IMR-90 (cell line): ENCODE measurements at regions not wholly inside any gene's neighbourhood (a gene's known extent, or its start where the extent isn't known, plus 50 kb on each side); places are given as distances from the start of the nearest gene placed in this dataset.

Experiments used
- ATAC-seq: fragments of 200-7000 bp; cut with Tn5 transposase; 2 replicates; pipeline ENCODE4 v1.9.1; 2020; ENCODE audit warnings: low read depth, mild to moderate bottlenecking, moderate library complexity
- BruUV-seq: library from RNA; stranded (reverse); fragments of 400-500 nt; replicated peaks from 2 replicates; lab custom pipeline; 2021; lab: Mats Ljungman, UMichigan
- CTCF ChIA-PET: fragments of 300-600 bp; formaldehyde crosslinking; extraction: SDS; loops from one replicate; lab custom pipeline; 2021; ENCODE audit warnings: antibody characterized with exemption; lab: Yijun Ruan, JAX
- POLR2A ChIA-PET: fragments of 300-600 bp; sonication (Branson Sonifier 250); formaldehyde crosslinking; loops from one replicate; lab custom pipeline; 2022; ENCODE audit warnings: antibody characterized with exemption; ENCODE audit not compliant: unreplicated experiment; lab: Charles Lee
- DNase-seq: peaks from one replicate; pipeline ENCODE4 v3.0.0; 2013
- H2AFZ ChIP-seq: replicated peaks from 2 replicates; pipeline ENCODE3; 2013; ENCODE audit warnings: low read length, mild to moderate bottlenecking; ENCODE audit not compliant: poor library complexity
- H2AK5ac ChIP-seq: 2 replicates; pipeline ENCODE4 v1.6.1; 2013; ENCODE audit warnings: low read depth, low read length, inconsistent platforms
- H2AK9ac ChIP-seq: replicated peaks from 2 replicates; pipeline ENCODE3; 2013; ENCODE audit warnings: mild to moderate bottlenecking, low read depth, low read length, moderate library complexity; ENCODE audit not compliant: poor library complexity
- H2BK120ac ChIP-seq: 2 replicates; pipeline ENCODE4 v1.6.1; 2013; ENCODE audit warnings: low read depth, low read length, inconsistent platforms
- H2BK15ac ChIP-seq: 3 replicates; pipeline ENCODE4 v1.6.1; 2013; ENCODE audit warnings: low read depth, low read length, inconsistent platforms
- H2BK20ac ChIP-seq: 2 replicates; pipeline ENCODE4 v1.6.1; 2013; ENCODE audit warnings: low read depth, mild to moderate bottlenecking, inconsistent platforms, low read length, moderate library complexity
- H2BK5ac ChIP-seq: 2 replicates; pipeline ENCODE4 v1.6.1; 2013; ENCODE audit warnings: mild to moderate bottlenecking, low read depth, low read length, inconsistent platforms; ENCODE audit not compliant: poor library complexity, severe bottlenecking
- H3K14ac ChIP-seq: replicated peaks from 2 replicates; pipeline ENCODE4 v1.6.1; 2013; ENCODE audit warnings: low read depth, low read length, inconsistent platforms
- H3K18ac ChIP-seq: 2 replicates; pipeline ENCODE4 v1.6.1; 2013; ENCODE audit warnings: low read depth, low read length, control low read depth
- H3K23ac ChIP-seq: 2 replicates; pipeline ENCODE4 v1.6.1; 2013; ENCODE audit warnings: low read depth, low read length, inconsistent platforms
- H3K27ac ChIP-seq: 2 replicates; pipeline ENCODE4 v1.5.1; 2013; ENCODE audit warnings: mild to moderate bottlenecking, control low read depth, low read length; ENCODE audit not compliant: insufficient read depth
- H3K27me3 ChIP-seq: 2 replicates; pipeline ENCODE4 v1.6.1; 2013; ENCODE audit warnings: low read length; ENCODE audit not compliant: control insufficient read depth, insufficient read depth
- H3K36me3 ChIP-seq: 2 replicates; pipeline ENCODE4 v1.6.1; 2013; ENCODE audit warnings: low read length, mixed read lengths; ENCODE audit not compliant: control insufficient read depth, insufficient read depth
- H3K4ac ChIP-seq: 2 replicates; pipeline ENCODE4 v1.6.1; 2013; ENCODE audit warnings: low read depth, low read length, inconsistent platforms
- H3K4me1 ChIP-seq: 2 replicates; pipeline ENCODE4 v1.6.1; 2013; ENCODE audit warnings: low read length, mixed read lengths; ENCODE audit not compliant: control insufficient read depth, insufficient read depth
- H3K4me2 ChIP-seq: 2 replicates; pipeline ENCODE4 v1.6.1; 2013; ENCODE audit warnings: low read depth, mild to moderate bottlenecking, control low read depth, low read length, moderate library complexity
- H3K4me3 ChIP-seq: 2 replicates; pipeline ENCODE4 v1.5.1; 2013; ENCODE audit warnings: low read depth, mild to moderate bottlenecking, control low read depth, low read length, moderate library complexity; ENCODE audit not compliant: insufficient read depth
- H3K56ac ChIP-seq: 2 replicates; pipeline ENCODE4 v1.6.1; 2013; ENCODE audit warnings: low read length, inconsistent platforms; ENCODE audit not compliant: insufficient read depth; ENCODE audit errors: extremely low read depth
- H3K79me1 ChIP-seq, 2 experiments: 2 replicates each; pipeline ENCODE4 v1.6.1; 2013; ENCODE audit warnings: low read length in 2 of 2, inconsistent platforms in 1 of 2, low read depth in 1 of 2
- H3K9ac ChIP-seq: 2 replicates; pipeline ENCODE4 v1.6.1; 2013; ENCODE audit warnings: low read depth, low read length, control low read depth
- H3K9me1 ChIP-seq: 2 replicates; pipeline ENCODE4 v1.6.1; 2013; ENCODE audit warnings: low read length, inconsistent platforms; ENCODE audit not compliant: insufficient read depth
- H3K9me3 ChIP-seq: 2 replicates; pipeline ENCODE4 v1.6.1; 2013; ENCODE audit warnings: low read length; ENCODE audit not compliant: control insufficient read depth, insufficient read depth
- H4K20me1 ChIP-seq: 2 replicates; pipeline ENCODE4 v1.6.1; 2013; ENCODE audit warnings: low read length, inconsistent platforms; ENCODE audit not compliant: insufficient read depth
- H4K5ac ChIP-seq: 2 replicates; pipeline ENCODE4 v1.6.1; 2013; ENCODE audit warnings: mild to moderate bottlenecking, low read depth, low read length, control low read depth
- H4K8ac ChIP-seq, 2 experiments: 2 replicates each; pipeline ENCODE4 v1.6.1; 2013; ENCODE audit warnings: low read depth in 2 of 2, low read length in 2 of 2, control low read depth in 1 of 2, inconsistent platforms in 1 of 2
- H4K91ac ChIP-seq: 2 replicates; pipeline ENCODE4 v1.6.1; 2013; ENCODE audit warnings: low read depth, low read length, inconsistent platforms; ENCODE audit not compliant: insufficient read depth
- BHLHE40 ChIP-seq: fragments of 150-350 bp; IDR thresholded peaks from 2 replicates; pipeline ENCODE4 v1.6.1; 2016; ENCODE audit warnings: mild to moderate bottlenecking, low read depth, low read length
- CHD1 ChIP-seq: IDR thresholded peaks from 2 replicates; pipeline ENCODE4 v1.6.1; 2012; ENCODE audit warnings: low read depth, low read length, improper control_type of control experiment
- MAZ ChIP-seq: IDR thresholded peaks from 2 replicates; pipeline ENCODE4 v1.6.1; 2012; ENCODE audit warnings: low read depth, mild to moderate bottlenecking, low read length, improper control_type of control experiment, moderate library complexity, borderline replicate concordance
- MXI1 ChIP-seq: IDR thresholded peaks from 2 replicates; pipeline ENCODE4 v1.6.1; 2012; ENCODE audit warnings: low read depth, mild to moderate bottlenecking, low read length, moderate library complexity, borderline replicate concordance
- NFE2L2 ChIP-seq: fragments of 150-350 bp; IDR thresholded peaks from 2 replicates; pipeline ENCODE4 v1.6.1; 2016; ENCODE audit warnings: low read depth, mild to moderate bottlenecking, low read length
- POLR2A ChIP-seq: IDR thresholded peaks from 2 replicates; pipeline ENCODE4 v1.6.1; 2012; ENCODE audit warnings: mild to moderate bottlenecking, low read depth, low read length
- RAD21 ChIP-seq: IDR thresholded peaks from 2 replicates; pipeline ENCODE4 v1.6.1; 2012; ENCODE audit warnings: low read length, improper control_type of control experiment
- RCOR1 ChIP-seq: IDR thresholded peaks from 2 replicates; pipeline ENCODE4 v1.6.1; 2012; ENCODE audit warnings: mild to moderate bottlenecking, low read length, improper control_type of control experiment; ENCODE audit not compliant: insufficient replicate concordance
- RFX5 ChIP-seq: IDR thresholded peaks from 2 replicates; pipeline ENCODE4 v1.8.0; 2012; ENCODE audit warnings: low read depth, mild to moderate bottlenecking, low read length, moderate library complexity
- SMC3 ChIP-seq: fragments of 150-350 bp; IDR thresholded peaks from 2 replicates; pipeline ENCODE4 v1.6.1; 2016; ENCODE audit warnings: low read depth, mild to moderate bottlenecking, antibody characterized with exemption, low read length, moderate library complexity
- WGBS, 2 experiments: methylation state at CpG; one replicate each; pipeline versions ENCODE4 v1.1.5 to v1.1.7; 2013; ENCODE audit warnings: missing lambda C conversion rate in 2 of 2; ENCODE audit not compliant: insufficient read length in 1 of 2; ENCODE audit errors: extremely low coverage in 2 of 2; 5-methylcytosine and 5-hydroxymethylcytosine counted together
- dilution Hi-C: fragments of 300-500 bp; cut with HindIII; formaldehyde crosslinking; loops from one replicate; pipeline ENCODE4 v1.14.3; 2018; ENCODE audit warnings: low sequenced_read_pairs; ENCODE audit not compliant: unreplicated experiment
- in situ Hi-C: fragments of 300-500 bp; cut with MboI; formaldehyde crosslinking; loops from 3 replicates; pipeline ENCODE4 v1.14.3; 2019; ENCODE audit warnings: low sequenced_read_pairs, inconsistent platforms, mixed read lengths
- intact Hi-C: fragments of 100-400 bp; cut with micrococcal nuclease; formaldehyde crosslinking; loops from 2 replicates; pipeline ENCODE4 v1.10.0; 2022
- TF ChIP-seq, protein P1 (sequence below): conservative IDR thresholded peaks from 2 replicates; pipeline ENCODE4 v1.5.1; 2012; ENCODE audit warnings: mild to moderate bottlenecking, low read depth, low read length, improper control_type of control experiment
- TF ChIP-seq, protein P2 (sequence below): fragments of 150-350 bp; IDR thresholded peaks from 2 replicates; pipeline ENCODE4 v1.6.1; 2017; ENCODE audit warnings: mild to moderate bottlenecking, antibody characterized with exemption, low read length, low read depth

DNA sequence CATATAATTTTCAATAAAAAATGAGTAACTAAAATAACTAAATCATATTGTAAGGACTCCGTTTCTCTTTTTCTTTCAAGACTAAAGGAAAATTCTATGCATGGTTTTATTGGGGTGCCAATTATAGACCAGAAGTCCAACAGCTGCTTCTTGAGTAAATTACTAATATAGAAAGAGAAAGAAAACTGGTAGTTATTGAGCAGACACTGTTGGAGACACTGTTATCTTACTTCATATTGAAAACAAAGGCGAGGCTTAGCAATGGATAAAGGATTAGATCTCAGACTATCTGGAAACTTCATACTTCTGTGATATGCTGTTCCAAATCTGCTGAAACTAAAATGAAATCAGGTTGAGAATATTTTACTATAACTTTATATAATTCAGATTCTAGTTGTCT lies 169.6 kb upstream of the EYS start:
- Histone ChIP-seq H2AK5ac (no peak overlapping the region), H3K9ac (no peak overlapping the region), H4K5ac (no peak overlapping the region), H3K9me1 (no peaks in the 10 kb centered on the region), H3K27ac (no peak overlapping the region), H3K18ac (no peak overlapping the region), H3K9me3 (no peaks in the 10 kb centered on the region), H3K36me3 (no peaks in the 10 kb centered on the region), H3K23ac (no peak overlapping the region), H3K4ac (no peak overlapping the region), H2BK20ac (no peak overlapping the region), H3K4me3 (no peak overlapping the region), H3K4me1 (no peaks in the 10 kb centered on the region), H2AFZ (no peak overlapping the region), H3K56ac (no peak overlapping the region), H2AK9ac (no peak overlapping the region), H4K91ac (no peak overlapping the region), H3K4me2 (no peak overlapping the region), H4K8ac (no peak overlapping the region), H4K20me1 (no peaks in the 10 kb centered on the region), H2BK15ac (no peak overlapping the region), H2BK5ac (no peak overlapping the region), H3K14ac (no peak overlapping the region), H3K27me3 (no peaks in the 10 kb centered on the region), H2BK120ac (no peak overlapping the region), H3K79me1 (no peaks in the 10 kb centered on the region)
- TF ChIP-seq, protein P1, sequence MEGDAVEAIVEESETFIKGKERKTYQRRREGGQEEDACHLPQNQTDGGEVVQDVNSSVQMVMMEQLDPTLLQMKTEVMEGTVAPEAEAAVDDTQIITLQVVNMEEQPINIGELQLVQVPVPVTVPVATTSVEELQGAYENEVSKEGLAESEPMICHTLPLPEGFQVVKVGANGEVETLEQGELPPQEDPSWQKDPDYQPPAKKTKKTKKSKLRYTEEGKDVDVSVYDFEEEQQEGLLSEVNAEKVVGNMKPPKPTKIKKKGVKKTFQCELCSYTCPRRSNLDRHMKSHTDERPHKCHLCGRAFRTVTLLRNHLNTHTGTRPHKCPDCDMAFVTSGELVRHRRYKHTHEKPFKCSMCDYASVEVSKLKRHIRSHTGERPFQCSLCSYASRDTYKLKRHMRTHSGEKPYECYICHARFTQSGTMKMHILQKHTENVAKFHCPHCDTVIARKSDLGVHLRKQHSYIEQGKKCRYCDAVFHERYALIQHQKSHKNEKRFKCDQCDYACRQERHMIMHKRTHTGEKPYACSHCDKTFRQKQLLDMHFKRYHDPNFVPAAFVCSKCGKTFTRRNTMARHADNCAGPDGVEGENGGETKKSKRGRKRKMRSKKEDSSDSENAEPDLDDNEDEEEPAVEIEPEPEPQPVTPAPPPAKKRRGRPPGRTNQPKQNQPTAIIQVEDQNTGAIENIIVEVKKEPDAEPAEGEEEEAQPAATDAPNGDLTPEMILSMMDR: no peak
- no peak for TF ChIP-seq POLR2A
- TF ChIP-seq CHD1: no peak
- TF ChIP-seq RCOR1: no peak
- no peak for TF ChIP-seq RAD21
- TF ChIP-seq SMC3: no peak
- TF ChIP-seq MXI1: no peak
- TF ChIP-seq BHLHE40: no peak
- TF ChIP-seq, protein P2, sequence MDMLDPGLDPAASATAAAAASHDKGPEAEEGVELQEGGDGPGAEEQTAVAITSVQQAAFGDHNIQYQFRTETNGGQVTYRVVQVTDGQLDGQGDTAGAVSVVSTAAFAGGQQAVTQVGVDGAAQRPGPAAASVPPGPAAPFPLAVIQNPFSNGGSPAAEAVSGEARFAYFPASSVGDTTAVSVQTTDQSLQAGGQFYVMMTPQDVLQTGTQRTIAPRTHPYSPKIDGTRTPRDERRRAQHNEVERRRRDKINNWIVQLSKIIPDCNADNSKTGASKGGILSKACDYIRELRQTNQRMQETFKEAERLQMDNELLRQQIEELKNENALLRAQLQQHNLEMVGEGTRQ: no peak
- TF ChIP-seq MAZ: no peak
- no peak for TF ChIP-seq NFE2L2
- no peak for TF ChIP-seq RFX5
- ChIA-PET POLR2A (no interaction called here), CTCF (no interaction called here)
- DNase-seq: no peak
- BruUV-seq: no TSS peak
- in situ Hi-C loops (no loop called here), dilution Hi-C loops (no loop called here), intact Hi-C loops (no loop called here)
- no peak for ATAC-seq
- no CpG with 5 or more reads among the region's 2 CpGs for WGBS, 2 experiments
